ENCODE measurements at regions not wholly inside any gene's neighbourhood (a gene's known extent, or its start where the extent isn't known, plus 50 kb on each side); places are given as distances from the start of the nearest gene placed in this dataset.

DNA sequence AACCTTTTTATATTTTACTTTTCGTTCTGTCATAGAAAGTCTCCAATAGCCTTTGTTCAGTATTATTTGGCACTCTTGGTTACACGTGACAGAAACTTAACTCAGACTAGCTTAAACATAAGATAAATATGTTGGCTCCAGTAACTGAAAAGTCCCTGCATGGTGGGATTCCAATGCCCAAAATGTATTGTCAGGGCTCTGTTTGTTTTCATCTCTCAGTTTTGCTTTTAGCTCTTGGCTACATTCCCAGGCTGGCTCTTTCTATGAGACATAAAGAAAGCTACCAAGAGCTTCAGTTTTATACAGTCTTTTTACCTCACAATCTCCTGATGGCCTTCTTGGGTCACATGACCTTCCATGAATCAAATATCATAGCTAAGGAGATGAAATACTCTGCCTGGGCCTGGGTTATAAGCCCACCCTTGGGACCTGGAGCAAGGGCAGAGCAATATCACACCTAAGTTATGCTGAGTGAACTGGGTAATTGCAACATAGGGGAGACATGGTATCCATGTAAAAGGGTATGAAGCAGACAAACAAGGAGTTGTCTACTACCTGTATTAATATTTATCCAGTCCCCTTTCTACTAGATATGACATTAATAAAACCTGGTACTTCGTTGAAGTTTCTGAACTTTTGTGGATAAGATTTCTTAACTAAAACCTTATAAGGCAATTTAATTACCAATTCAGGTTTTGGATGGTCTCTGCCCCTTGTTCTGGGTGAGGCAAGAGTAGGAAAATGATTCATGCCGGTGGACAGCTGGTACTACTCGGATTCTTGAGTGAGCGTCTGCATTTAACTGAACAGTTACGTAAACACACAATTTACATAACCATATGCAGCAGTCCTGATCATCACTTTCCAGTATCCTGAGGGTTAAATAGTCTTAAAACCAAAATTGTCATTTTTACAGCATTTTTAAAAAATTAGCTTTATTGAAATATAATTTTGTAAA, 442.3 kb downstream of the GPATCH2 start:
- TF ChIP-seq POLR2A (IDR thresholded peaks at IDR 0.05; ENCODE audit: low read depth, low read length), result no peak
- no peak for TF ChIP-seq TAF1 (IDR thresholded peaks at IDR 0.05; ENCODE audit: low read depth, low read length)
- no peak for TF ChIP-seq POLR2AphosphoS5 (IDR thresholded peaks at IDR 0.05; ENCODE audit: low read depth, low read length)
- no peak for TF ChIP-seq SPI1 (IDR thresholded peaks at IDR 0.05; ENCODE audit: low read depth, low read length)

Data from GM12891 (cell line).